ENCODE measurements at regions not wholly inside any gene's neighbourhood (a gene's known extent, or its start where the extent isn't known, plus 50 kb on each side); places are given as distances from the start of the nearest gene placed in this dataset.
A peak's percentile ranks its signal among the peaks of the same experiment; 100 is the strongest.

DNA sequence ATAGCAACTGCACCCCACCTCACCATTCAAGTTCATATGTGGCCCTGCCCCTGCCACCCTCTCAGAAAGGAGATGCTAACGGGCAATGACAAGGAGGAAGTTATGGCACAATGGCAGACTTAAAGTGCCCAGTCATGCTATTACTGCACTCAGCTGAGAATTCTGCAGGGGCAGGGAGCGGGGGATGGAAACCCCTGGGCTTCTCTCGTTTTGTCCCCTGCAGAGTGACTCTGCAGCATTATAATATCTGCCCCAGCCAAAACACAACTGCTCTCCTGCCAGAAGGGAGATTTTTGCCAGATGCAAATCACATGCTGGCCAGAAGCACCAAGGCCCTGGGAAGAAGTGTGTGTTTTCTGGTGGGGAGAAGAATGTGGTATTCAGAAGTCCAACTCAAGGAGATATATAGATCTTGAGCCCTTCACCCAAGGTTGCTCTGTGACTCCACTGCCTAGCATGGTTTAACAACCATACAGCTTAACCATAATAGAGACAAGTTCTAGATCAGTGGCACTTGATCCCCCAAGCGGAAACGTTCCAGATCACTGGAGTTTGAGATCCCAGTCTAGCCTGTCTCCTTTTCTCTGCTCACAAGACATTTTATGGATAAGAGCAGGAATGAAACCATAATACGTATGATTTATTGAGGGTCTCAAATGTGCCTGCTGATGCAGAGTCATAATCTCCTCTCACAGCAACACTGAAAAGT lies 207.0 kb upstream of the MAP3K1 start:
- no peaks in the 10 kb centered on the region for H3K36me3 ChIP-seq (ENCODE audit: insufficient read depth, low read length)
- H3K27me3 ChIP-seq (ENCODE audit: control insufficient read depth in 1 of 2, insufficient read depth in 2 of 2, low read length in 2 of 2), result no peaks in the 10 kb centered on the region
- H3K9me3 ChIP-seq (ENCODE audit: control insufficient read depth in 1 of 2, insufficient read depth in 1 of 2, low read length in 2 of 2), result no peaks in the 10 kb centered on the region
- H3K36me3 Mint-ChIP-seq (ENCODE audit: low read depth), result peaks cover 20% of the 10 kb centered on the region
- H3K4me1 ChIP-seq (ENCODE audit: insufficient read depth, low read length), result peaks cover 37% of the 10 kb centered on the region
- no peak for ATAC-seq (ENCODE audit: poor library complexity)
- ChIA-PET POLR2A (interaction anchor here (1.2 to 1.5 kb wide), 2 partner anchors 9 to 13 kb away, joined by 3 to 6 read pairs; no protein-coding TSS in a partner anchor), CTCF (interaction anchor here (0.6 kb wide), 1 partner anchor 65 kb away, joined by 3 read pairs; no protein-coding TSS in a partner anchor)
- H3K27me3 Mint-ChIP-seq, result no peaks in the 10 kb centered on the region
- TF ChIP-seq, protein P1, sequence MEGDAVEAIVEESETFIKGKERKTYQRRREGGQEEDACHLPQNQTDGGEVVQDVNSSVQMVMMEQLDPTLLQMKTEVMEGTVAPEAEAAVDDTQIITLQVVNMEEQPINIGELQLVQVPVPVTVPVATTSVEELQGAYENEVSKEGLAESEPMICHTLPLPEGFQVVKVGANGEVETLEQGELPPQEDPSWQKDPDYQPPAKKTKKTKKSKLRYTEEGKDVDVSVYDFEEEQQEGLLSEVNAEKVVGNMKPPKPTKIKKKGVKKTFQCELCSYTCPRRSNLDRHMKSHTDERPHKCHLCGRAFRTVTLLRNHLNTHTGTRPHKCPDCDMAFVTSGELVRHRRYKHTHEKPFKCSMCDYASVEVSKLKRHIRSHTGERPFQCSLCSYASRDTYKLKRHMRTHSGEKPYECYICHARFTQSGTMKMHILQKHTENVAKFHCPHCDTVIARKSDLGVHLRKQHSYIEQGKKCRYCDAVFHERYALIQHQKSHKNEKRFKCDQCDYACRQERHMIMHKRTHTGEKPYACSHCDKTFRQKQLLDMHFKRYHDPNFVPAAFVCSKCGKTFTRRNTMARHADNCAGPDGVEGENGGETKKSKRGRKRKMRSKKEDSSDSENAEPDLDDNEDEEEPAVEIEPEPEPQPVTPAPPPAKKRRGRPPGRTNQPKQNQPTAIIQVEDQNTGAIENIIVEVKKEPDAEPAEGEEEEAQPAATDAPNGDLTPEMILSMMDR (IDR thresholded peaks at IDR 0.05), result no peak
- DNase-seq, result peak in 2 of 14 experiments; percentile 20 to 29
- no peak overlapping the region for H3K27ac ChIP-seq (ENCODE audit: low read depth in 1 of 2, low read length in 2 of 2)
- peaks cover 12% of the 10 kb centered on the region for H3K9me3 Mint-ChIP-seq
- H3K4me3 Mint-ChIP-seq, result no peak overlapping the region
- intact Hi-C loops (cut with DNase I, micrococcal nuclease), result no loop called here
- H3K4me1 Mint-ChIP-seq (ENCODE audit: low read depth), result peaks cover 86% of the 10 kb centered on the region
- H3K4me3 ChIP-seq (ENCODE audit: low read length), result no peak overlapping the region
- H3K27ac Mint-ChIP-seq, result no peak overlapping the region

DNA sequence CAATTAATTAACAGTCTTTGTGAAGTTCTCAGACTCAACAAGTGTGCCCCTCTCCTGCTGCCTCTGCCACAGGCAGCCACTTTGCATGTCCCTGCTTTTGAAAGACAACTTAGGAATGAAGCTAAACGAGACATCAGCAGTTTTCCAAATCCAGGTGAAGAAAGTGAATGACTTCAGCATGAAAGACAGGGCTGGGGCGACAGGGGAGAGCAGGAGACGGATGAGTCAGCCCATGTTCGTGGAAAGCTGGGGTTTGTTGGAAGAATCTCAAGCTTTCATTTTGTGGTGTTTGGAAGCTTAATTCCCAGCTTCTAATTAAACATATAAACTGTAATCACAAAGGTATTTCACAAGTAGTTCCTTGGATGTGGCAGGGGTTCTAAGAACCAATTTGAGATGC lies 207.8 kb upstream of the MAP3K1 start:
- CTCF ChIA-PET, result no interaction called here

DNA sequence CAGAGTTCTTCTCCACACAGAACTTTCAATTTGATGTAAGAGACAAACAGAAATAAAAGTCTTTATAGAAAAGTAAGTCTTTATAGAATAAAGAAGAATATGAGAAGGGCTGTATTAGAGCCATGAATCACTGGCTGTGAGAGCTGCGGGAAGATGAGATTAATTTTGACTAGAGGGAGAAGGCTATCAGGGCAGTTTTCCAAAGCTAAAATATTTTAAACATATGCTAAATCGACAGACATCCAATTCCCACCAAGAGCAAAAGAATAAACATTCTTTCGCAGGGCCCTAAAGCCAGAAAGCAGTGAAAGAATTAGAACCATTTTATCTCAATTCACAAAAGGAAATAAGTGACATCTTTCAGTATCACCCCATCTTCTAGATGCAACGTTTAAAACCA lies 208.3 kb upstream of the MAP3K1 start:
- peaks cover 37% of the 10 kb centered on the region for H3K4me1 ChIP-seq (ENCODE audit: insufficient read depth, low read length)
- intact Hi-C loops (cut with DNase I, micrococcal nuclease), result no loop called here
- Mint-ChIP-seq H3K27me3 (no peaks in the 10 kb centered on the region), H3K9me3 (peaks cover 9% of the 10 kb centered on the region), H3K27ac (peak overlapping the region; percentile 47), H3K4me1 (ENCODE audit: low read depth) (peaks cover 88% of the 10 kb centered on the region), H3K4me3 (no peak overlapping the region), H3K36me3 (ENCODE audit: low read depth) (peaks cover 15% of the 10 kb centered on the region)
- DNase-seq, result no peak
- no peak overlapping the region for H3K4me3 ChIP-seq (ENCODE audit: low read length)
- no peak for ATAC-seq (ENCODE audit: poor library complexity)
- H3K9me3 ChIP-seq (ENCODE audit: control insufficient read depth in 1 of 2, insufficient read depth in 1 of 2, low read length in 2 of 2), result no peaks in the 10 kb centered on the region
- H3K27me3 ChIP-seq (ENCODE audit: control insufficient read depth in 1 of 2, insufficient read depth in 2 of 2, low read length in 2 of 2), result no peaks in the 10 kb centered on the region
- ChIA-PET POLR2A (interaction anchor here (1.0 to 1.5 kb wide), 3 partner anchors 9 to 11 kb away, joined by 3 to 6 read pairs (median 3); no protein-coding TSS in a partner anchor), CTCF (no interaction called here)
- TF ChIP-seq, protein P1 (IDR thresholded peaks at IDR 0.05), result no peak
- no peak overlapping the region for H3K27ac ChIP-seq (ENCODE audit: low read depth in 1 of 2, low read length in 2 of 2)
- H3K36me3 ChIP-seq (ENCODE audit: insufficient read depth, low read length), result no peaks in the 10 kb centered on the region

More for the DNA sequence above, 207.8 kb upstream of the MAP3K1 start:
- Histone ChIP-seq H3K4me1 (ENCODE audit: insufficient read depth, low read length) (peaks cover 39% of the 10 kb centered on the region), H3K4me3 (ENCODE audit: low read length) (no peak overlapping the region), H3K9me3 (ENCODE audit: control insufficient read depth in 1 of 2, insufficient read depth in 1 of 2, low read length in 2 of 2) (no peaks in the 10 kb centered on the region), H3K27me3 (ENCODE audit: control insufficient read depth in 1 of 2, insufficient read depth in 2 of 2, low read length in 2 of 2) (no peaks in the 10 kb centered on the region), H3K27ac (ENCODE audit: low read depth in 1 of 2, low read length in 2 of 2) (no peak overlapping the region), H3K36me3 (ENCODE audit: insufficient read depth, low read length) (no peaks in the 10 kb centered on the region)
- TF ChIP-seq, protein P1 (IDR thresholded peaks at IDR 0.05), result no peak
- DNase-seq (no peak), ATAC-seq (ENCODE audit: poor library complexity) (no peak)
- H3K27me3 Mint-ChIP-seq, result no peaks in the 10 kb centered on the region
- peaks cover 9% of the 10 kb centered on the region for H3K9me3 Mint-ChIP-seq
- H3K4me3 Mint-ChIP-seq, result no peak overlapping the region
- POLR2A ChIA-PET, result interaction anchor here (1.0 to 1.5 kb wide), 3 partner anchors 9 to 12 kb away, joined by 3 to 6 read pairs (median 3); no protein-coding TSS in a partner anchor
- peak overlapping the region; percentile 47 for H3K27ac Mint-ChIP-seq
- H3K4me1 Mint-ChIP-seq (ENCODE audit: low read depth), result peaks cover 86% of the 10 kb centered on the region
- peaks cover 15% of the 10 kb centered on the region for H3K36me3 Mint-ChIP-seq (ENCODE audit: low read depth)
- intact Hi-C loops (cut with DNase I, micrococcal nuclease), result no loop called here

All from CD4-positive, alpha-beta T cell (primary cell).